ENCODE measurements at regions not wholly inside any gene's neighbourhood (a gene's known extent, or its start where the extent isn't known, plus 50 kb on each side); places are given as distances from the start of the nearest gene placed in this dataset.
"Not testable (repeated sequence)": the region's sequence is repeated elsewhere in the genome, so short reads cannot be mapped to it uniquely, and the experiment has no call there.

- DNase-seq, result no peak
Observed at GRCh38 chr6:121770943-121771342, 335.5 kb downstream of the GJA1 start.

DNA sequence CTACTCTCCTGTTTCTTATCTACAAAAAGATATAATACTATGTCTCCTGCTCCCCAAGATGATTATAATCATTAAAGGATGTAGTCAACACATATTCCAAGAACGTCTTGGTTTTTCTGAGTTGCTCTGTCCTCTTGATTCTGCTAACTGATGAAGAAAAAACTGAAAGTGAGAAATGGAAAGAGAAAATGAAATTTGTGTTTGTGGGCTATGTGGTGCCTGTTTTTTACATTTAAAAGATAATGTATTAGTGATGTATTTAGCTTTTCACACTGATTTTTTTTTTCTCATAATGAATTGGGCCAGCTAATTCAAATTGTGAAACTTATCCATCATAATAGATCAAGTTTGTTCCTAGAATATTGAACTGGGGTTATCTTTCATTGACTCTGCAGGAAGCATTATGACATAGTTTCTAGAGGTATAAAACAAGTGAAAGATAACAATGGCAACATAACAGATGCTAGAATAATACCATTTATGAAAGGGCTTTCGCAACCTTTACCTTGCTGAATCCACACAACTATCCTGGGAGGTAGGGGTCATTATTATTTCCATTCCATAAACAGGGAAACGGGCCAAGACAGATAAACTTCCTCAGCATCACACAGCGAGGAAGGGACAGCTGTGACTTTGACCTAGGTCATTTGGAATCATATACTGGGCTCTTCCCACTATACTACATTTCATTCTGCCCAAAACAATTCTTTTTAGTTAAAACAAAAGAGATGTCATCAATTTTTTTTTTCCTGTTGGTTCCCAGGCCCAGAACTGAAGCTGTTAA, 336.7 kb downstream of the GJA1 start:
- no peak for DNase-seq

DNA sequence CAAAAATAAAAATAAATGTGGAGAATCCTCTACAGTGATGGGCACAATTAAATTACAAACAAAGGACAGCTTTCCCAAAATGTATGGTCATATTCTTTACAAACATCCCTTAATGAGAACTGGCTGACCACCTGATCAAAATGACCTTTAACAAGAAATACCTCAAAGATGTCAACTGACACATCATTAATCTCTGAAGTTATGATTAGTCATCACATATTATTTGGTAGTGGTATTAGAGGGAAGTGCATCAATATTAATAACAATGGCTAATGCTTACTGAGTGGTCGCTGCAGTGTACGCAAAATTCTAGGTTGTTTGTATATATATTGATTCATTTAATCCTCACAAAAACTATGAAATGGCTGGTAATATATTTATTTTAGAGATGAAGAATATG, 340.6 kb downstream of the GJA1 start:
- no peak for DNase-seq

DNA sequence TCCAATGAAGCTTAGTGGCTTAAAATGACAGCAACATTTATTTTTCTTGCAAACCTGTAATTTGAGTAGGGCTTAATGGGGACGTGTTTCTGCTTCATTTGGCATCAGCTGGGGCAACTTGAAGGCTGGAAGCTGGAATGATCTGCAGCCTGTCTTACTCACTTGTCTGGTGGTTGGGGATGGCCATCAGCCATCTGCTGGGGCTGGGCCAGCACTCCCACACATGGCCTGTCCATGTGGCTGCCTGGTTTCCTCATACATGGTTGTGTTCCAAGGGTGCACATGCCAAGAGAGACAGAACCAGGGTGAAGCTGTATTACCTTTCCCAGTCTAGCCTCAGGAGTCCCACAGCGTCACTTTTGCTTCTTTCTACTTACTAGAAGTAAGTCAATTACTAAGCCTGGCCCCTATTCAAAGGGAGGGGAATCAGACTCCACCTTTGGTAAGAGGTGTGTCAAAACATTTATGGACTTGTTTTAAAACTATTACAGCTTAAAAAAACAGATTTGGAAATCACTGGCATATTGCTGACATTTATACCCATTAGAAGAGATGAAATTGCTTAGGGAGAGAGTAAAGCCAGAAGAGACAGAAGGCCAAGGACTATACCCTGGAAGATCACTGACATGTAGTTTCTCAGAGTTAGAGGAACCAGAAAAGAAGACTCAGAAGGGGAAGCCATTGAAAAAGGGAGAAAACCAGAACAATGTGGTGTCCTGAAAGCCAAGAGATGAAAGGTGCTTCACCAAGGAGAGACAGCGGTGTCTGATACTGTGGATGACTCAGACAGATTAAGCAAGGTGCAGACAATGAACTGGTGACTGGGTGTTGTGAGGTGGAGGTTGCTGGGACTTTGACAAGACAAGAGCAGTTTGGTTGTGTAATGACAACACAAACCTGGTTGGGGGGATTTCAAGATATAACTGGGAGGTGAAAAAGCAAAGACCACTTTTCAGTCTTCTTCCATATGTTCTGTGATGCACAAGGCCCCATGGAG, 345.2 kb downstream of the GJA1 start:
- DNase-seq, result no peak

- no peak for DNase-seq
Observed at GRCh38 chr6:121791396-121792315, 356.2 kb downstream of the GJA1 start.

GRCh38 chr6:121794630-121795029, 359.2 kb downstream of the GJA1 start:
- no peak for DNase-seq

DNA sequence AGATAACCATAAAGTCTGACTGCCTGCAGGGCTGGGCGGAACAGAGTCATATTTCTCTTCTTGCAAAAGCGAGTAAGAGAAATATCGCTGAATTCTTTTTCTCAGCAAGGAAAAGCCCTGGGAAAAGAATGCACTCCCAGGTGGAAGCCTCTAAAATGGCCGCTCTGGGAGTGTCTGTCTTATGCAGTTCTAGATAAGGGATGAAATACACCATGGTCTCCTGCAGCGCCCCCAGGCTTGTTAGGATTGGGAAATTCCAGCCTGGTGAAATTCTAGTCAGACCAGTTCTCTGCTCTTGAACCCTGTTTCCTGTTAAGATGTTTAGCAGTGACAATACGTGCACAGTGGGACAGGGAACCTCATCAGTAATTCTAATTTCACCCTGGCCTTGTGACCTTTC, 362.2 kb downstream of the GJA1 start:
- not testable (repeated sequence) for DNase-seq

- not testable (repeated sequence) for DNase-seq
Observed at GRCh38 chr6:121798126-121798525, 362.7 kb downstream of the GJA1 start.

GRCh38 chr6:121799574-121799973, 364.1 kb downstream of the GJA1 start:
- no peak for DNase-seq

- DNase-seq, result no peak
Observed at GRCh38 chr6:121800047-121800446, 364.6 kb downstream of the GJA1 start.

DNA sequence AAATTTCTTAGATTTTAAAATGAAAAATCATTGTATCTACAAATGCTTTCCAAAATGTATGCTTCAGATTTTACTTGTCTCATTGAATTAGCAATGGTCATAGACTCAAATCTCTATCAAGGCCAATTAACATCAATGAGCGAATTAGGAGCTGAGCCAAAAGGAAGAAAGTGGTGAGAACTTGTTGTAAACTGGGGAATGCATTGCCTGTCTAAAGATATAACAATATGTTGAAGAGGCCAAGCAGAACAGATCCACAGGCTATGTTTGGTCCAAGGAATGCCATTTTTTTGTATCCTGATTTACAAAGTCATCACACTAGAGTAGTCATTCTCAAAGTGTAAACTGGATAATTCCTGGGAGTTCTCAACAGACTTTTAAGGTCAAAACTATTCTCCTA, 370.7 kb downstream of the GJA1 start:
- no peak for DNase-seq

GRCh38 chr6:121809211-121809610, 373.8 kb downstream of the GJA1 start:
- no peak for DNase-seq

DNA sequence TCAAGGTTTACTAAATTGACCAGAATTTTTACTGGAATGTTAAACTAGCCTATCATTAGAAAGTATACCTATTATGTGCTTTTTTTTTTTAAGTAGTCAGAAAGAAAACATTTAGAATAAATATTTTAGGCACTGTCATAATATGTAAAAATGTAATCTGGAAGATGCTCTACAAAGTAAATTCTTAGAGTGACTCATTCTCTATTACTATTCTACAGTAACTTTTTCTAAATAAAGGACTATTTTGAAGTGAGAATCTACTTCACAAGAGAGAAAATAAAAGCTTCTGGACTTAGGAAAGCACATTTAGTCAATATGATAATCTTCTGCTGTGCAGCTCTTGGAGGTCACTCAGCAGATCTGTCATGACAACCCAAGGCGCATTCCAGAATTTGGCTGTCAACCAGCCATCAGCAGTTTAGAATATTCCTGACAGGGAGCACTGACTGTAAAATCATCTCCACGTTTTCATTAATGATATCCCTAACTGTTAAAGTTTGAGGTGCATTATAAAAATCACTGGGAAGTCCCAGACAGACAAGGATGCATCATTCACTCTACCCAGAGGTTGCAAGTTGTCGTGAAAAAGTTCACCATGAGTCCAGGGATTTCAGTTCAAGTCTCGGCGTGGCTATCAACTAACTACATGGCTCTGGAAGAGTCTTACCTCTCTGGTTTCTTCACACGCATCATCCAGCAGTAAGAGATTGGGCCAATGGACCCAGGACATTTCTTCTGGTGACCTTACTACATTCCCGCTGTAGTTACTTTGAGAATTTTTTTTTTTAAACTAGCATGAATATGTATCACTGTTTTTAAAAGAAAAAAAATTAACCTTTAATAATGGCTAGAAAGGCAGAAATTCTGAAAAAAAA, 374.9 kb downstream of the GJA1 start:
- DNase-seq, result no peak

DNA sequence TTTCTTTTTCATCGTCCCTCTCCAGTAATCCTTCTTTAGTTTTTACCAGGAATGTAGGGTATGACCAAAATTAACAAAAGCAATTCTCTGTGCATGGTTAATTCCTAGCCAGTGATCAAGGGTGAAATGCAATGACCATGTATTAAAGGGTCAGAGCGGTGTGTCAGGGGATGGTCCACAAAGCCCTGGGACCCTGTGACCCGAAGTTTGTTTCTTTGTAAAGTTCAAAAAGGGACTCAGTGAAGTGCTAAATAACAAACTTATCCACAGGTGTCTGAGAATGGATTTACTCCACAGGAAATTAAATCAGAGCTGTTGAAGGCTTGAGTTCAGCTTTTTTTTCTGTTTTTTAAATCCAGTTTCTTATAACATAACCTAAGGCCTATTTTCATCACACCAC, 375.7 kb downstream of the GJA1 start:
- no peak for DNase-seq

DNA sequence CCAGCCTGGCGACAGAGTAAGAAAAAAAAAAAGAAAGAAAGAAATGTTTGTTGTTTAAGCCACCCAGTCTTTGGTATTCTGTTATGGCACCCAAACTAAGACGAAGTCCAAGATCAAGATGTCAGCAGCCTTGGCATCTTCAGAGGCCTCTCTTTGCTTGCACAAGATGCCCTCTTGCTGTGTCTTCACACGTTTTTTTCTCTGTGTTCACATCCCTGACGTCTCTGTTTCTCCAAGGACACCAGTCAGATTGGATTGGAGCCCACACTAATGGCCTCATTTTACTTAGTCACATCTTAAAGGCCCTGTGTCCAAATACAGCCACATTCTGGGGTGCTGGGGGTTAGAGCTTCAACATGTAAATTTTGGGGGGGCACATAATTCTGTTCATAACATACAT, 380.9 kb downstream of the GJA1 start:
- no peak for DNase-seq

GRCh38 chr6:121816906-121817540, 381.6 kb downstream of the GJA1 start:
- DNase-seq, result no peak

DNA sequence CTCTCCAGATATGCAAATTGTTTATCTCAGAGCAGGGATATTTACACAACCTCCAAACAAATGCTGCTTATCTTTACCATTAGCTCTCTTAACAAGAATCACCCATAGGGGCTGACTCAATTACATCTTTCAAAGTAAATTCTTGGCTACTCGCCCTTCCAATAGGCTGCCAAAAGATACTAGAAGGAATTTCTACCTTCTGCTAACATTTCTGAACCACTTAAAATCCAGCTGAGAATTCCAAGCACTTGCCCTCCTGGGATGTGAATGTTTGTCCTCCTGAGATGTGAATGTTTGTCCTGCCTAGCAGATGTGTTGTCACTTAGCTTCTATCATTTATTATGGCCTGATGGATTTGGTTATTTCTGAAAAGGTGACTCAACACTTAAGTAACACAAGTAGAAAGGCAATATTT, 388.0 kb downstream of the GJA1 start:
- no peak for DNase-seq

GRCh38 chr6:121826156-121826810, 390.8 kb downstream of the GJA1 start:
- DNase-seq, result no peak

GRCh38 chr6:121828146-121828886, 392.9 kb downstream of the GJA1 start:
- no peak for DNase-seq

- DNase-seq, result no peak
Observed at GRCh38 chr6:121830736-121831135, 395.3 kb downstream of the GJA1 start.

Measured in stimulated activated naive CD4-positive, alpha-beta T cell (primary cell).